A673 (cell line): ENCODE measurements at regions not wholly inside any gene's neighbourhood (a gene's known extent, or its start where the extent isn't known, plus 50 kb on each side); places are given as distances from the start of the nearest gene placed in this dataset.

Source experiments
- BruUV-seq: library from RNA; stranded (reverse); fragments of 400-500 nt; replicated peaks from 2 replicates; lab custom pipeline; 2021; lab: Mats Ljungman, UMichigan
- CTCF ChIA-PET: fragments of 300-600 bp; sonication (Branson Sonifier 250); formaldehyde crosslinking; loops from one replicate; lab custom pipeline; 2022; ENCODE audit warnings: antibody characterized with exemption; lab: Charles Lee
- POLR2A ChIA-PET: fragments of 300-600 bp; sonication (Branson Sonifier 250); formaldehyde crosslinking; loops from one replicate; lab custom pipeline; 2022; ENCODE audit warnings: antibody characterized with exemption; ENCODE audit not compliant: low non-redundant PET; lab: Charles Lee
- DNase-seq: peaks from one replicate; pipeline ENCODE4 v3.0.0-alpha.2; 2015; ENCODE audit warnings: low spot score
- H3K27ac ChIP-seq: fragments of 200-600 bp; sonication (generic); 2 replicates; pipeline ENCODE4 v1.5.1; 2016; ENCODE audit warnings: mixed run types, low read depth, mild to moderate bottlenecking, mixed read lengths, antibody characterized with exemption, low read length; ENCODE audit not compliant: poor library complexity, severe bottlenecking
- H3K27me3 ChIP-seq: fragments of 200-600 bp; sonication (generic); replicated peaks from 2 replicates; pipeline ENCODE4 v1.6.1; 2017; ENCODE audit warnings: mixed run types, low read depth, mild to moderate bottlenecking, mixed read lengths, antibody characterized with exemption, low read length; ENCODE audit not compliant: insufficient read depth, poor library complexity
- H3K36me3 ChIP-seq: fragments of 200-600 bp; sonication (generic); 2 replicates; pipeline ENCODE4 v1.6.1; 2016; ENCODE audit warnings: mixed run types, mild to moderate bottlenecking, mixed read lengths, antibody characterized with exemption, low read length; ENCODE audit not compliant: insufficient read depth, poor library complexity, severe bottlenecking
- H3K4me1 ChIP-seq: fragments of 200-600 bp; sonication (generic); 2 replicates; pipeline ENCODE4 v1.6.1; 2017; ENCODE audit warnings: mixed run types, mild to moderate bottlenecking, mixed read lengths, antibody characterized with exemption, low read length; ENCODE audit not compliant: insufficient read depth, poor library complexity, severe bottlenecking
- H3K4me3 ChIP-seq: fragments of 200-600 bp; sonication (generic); 2 replicates; pipeline ENCODE4 v1.5.1; 2016; ENCODE audit warnings: low read depth, mixed run types, mild to moderate bottlenecking, mixed read lengths, low read length; ENCODE audit not compliant: poor library complexity, severe bottlenecking
- H3K9me3 ChIP-seq: fragments of 200-600 bp; sonication (generic); 2 replicates; pipeline ENCODE4 v1.6.1; 2016; ENCODE audit warnings: mixed run types, low read depth, mild to moderate bottlenecking, mixed read lengths, antibody characterized with exemption, low read length; ENCODE audit not compliant: poor library complexity, severe bottlenecking
- CTCF ChIP-seq: fragments of 300-800, 200-600 bp; sonication (generic); conservative IDR thresholded peaks from 2 replicates; pipeline ENCODE4 v1.5.1; 2017; ENCODE audit warnings: low read depth, mild to moderate bottlenecking, antibody characterized with exemption, low read length, moderate library complexity, mixed read lengths
- EZH2 ChIP-seq: fragments of 200-600 bp; sonication (generic); IDR thresholded peaks from 2 replicates; pipeline ENCODE4 v1.6.1; 2017; ENCODE audit warnings: borderline replicate concordance, low read depth, mild to moderate bottlenecking, mixed read lengths, antibody characterized with exemption, low read length; ENCODE audit not compliant: poor library complexity, severe bottlenecking
- intact Hi-C: fragments of 100-400 bp; cut with micrococcal nuclease; formaldehyde crosslinking; loops from one replicate; pipeline ENCODE4 v1.10.0; 2022; ENCODE audit not compliant: unreplicated experiment

GRCh38 chr1:86207323-86207722 lies 50.8 kb upstream of the COL24A1 start:
- Histone ChIP-seq H3K4me1 (no peaks in the 10 kb centered on the region), H3K9me3 (no peaks in the 10 kb centered on the region), H3K4me3 (no peak overlapping the region), H3K27me3 (no peaks in the 10 kb centered on the region), H3K27ac (no peak overlapping the region), H3K36me3 (no peaks in the 10 kb centered on the region)
- TF ChIP-seq CTCF (no peak), EZH2 (no peak)
- DNase-seq, result peak; percentile 72
- ChIA-PET POLR2A (no interaction called here), CTCF (no interaction called here)
- intact Hi-C loops, result no loop called here
- no TSS peak for BruUV-seq
